Muscle layer of colon (tissue), 2 donors: ENCODE measurements at regions not wholly inside any gene's neighbourhood (a gene's known extent, or its start where the extent isn't known, plus 50 kb on each side); places are given as distances from the start of the nearest gene placed in this dataset.

Experiments used
- H3K27ac ChIP-seq: one replicate; pipeline ENCODE4 v1.7.0; 2013; ENCODE audit warnings: low read depth, mild to moderate bottlenecking, low read length, moderate library complexity
- H3K27me3 ChIP-seq, 2 donors: one replicate each; pipeline ENCODE4 v1.7.0; 2013; ENCODE audit warnings: low read length in 2 of 2, mild to moderate bottlenecking in 2 of 2; ENCODE audit not compliant: insufficient read depth in 2 of 2, control insufficient read depth in 1 of 2
- H3K36me3 ChIP-seq: one replicate; pipeline ENCODE4 v1.7.0; 2013; ENCODE audit warnings: mild to moderate bottlenecking, low read length; ENCODE audit not compliant: insufficient read depth
- H3K4me1 ChIP-seq: one replicate; pipeline ENCODE4 v1.7.0; 2013; ENCODE audit warnings: mild to moderate bottlenecking, low read length; ENCODE audit not compliant: insufficient read depth
- H3K4me3 ChIP-seq, 2 donors: one replicate each; pipeline ENCODE4 v1.7.0; 2013; ENCODE audit warnings: low read length in 2 of 2, low read depth in 1 of 2, mild to moderate bottlenecking in 1 of 2, moderate library complexity in 1 of 2
- H3K9ac ChIP-seq: one replicate; pipeline ENCODE4 v1.7.0; 2013; ENCODE audit warnings: low read length
- H3K9me3 ChIP-seq: one replicate; pipeline ENCODE4 v1.7.0; 2013; ENCODE audit warnings: mild to moderate bottlenecking, low read length
- donor health status: abdominal sarcoma.
- donor health status: Adenocarcinoma of cecum.

DNA sequence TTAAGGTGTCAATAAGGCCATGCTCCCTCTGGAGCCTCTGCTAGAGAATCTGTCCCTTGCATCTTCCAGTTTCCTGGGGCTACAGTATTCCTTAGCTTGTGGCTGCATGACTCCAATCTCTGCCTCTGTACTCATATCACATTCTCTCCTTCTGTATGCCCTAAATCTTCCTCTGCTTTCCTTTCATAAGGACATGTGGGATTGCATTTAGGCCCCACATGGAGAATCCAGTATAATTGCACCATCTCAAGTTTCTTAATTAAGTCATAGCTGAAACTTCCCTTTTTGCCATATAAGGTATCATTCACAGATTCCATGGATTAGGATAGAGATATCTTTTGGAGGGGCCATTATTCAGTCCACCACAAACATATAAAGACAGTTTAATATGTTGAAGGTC lies 409.8 kb upstream of the TMCO5A start:
- no peak overlapping the region for H3K4me3 ChIP-seq
- H3K36me3 ChIP-seq, result no peaks in the 10 kb centered on the region
- no peak overlapping the region for H3K27ac ChIP-seq
- no peaks in the 10 kb centered on the region for H3K4me1 ChIP-seq
- no peaks in the 10 kb centered on the region for H3K27me3 ChIP-seq
- H3K9ac ChIP-seq, result no peak overlapping the region
- H3K9me3 ChIP-seq, result no peaks in the 10 kb centered on the region

DNA sequence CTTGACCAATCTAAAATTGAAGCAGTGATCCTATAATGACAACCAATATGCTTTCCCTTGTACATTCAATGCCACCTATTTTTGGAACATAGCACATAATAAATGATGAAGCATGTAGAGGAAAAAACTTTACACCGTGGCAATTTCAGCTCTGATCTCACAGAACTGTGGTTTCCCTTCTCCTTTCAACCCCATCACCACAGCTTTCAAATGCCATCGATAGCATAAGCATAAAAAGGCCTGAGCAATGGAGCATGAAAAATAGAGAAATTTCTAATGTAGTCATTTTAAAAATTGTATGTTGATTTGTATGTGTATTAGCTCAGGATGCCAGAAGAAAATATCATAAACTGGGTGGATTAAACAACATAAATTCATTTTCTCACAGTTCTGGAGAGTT lies 406.0 kb upstream of the TMCO5A start:
- Histone ChIP-seq H3K4me3 (no peak overlapping the region), H3K36me3 (no peaks in the 10 kb centered on the region), H3K27me3 (no peaks in the 10 kb centered on the region), H3K4me1 (no peaks in the 10 kb centered on the region), H3K27ac (no peak overlapping the region), H3K9ac (no peak overlapping the region), H3K9me3 (no peaks in the 10 kb centered on the region)

DNA sequence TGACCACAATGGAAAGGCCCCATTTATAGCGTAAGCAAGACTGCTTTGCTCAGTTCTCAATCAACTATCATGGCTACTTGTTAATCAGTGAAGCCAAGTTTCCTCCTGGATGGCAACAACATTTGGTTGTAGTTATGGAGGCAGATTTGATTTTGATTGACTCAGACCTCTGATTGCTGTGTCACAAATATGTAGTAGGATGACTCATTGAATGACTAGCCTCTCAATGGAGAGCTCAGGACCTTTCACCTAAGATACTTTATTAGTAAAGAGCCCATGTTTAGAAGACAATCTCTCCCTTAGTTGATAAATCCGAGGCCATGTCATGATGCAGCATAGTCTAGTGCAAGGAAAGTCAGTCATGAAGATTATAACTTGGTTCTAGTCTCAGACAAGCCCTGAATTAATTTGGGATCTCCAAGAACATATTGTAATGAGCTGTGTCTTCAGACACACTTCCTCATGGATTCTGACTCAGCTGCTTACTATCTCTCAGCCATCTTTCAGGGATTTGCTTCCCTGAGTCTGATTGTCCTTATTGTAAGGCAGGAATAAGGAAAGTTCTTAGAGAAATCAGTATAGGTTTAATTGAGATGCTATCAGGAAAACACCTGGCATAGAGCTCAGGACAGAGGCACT lies 397.4 kb upstream of the TMCO5A start:
- Histone ChIP-seq H3K9me3 (no peaks in the 10 kb centered on the region), H3K4me3 (no peak overlapping the region), H3K27ac (no peak overlapping the region), H3K27me3 (no peaks in the 10 kb centered on the region), H3K9ac (no peak overlapping the region), H3K4me1 (no peaks in the 10 kb centered on the region), H3K36me3 (no peaks in the 10 kb centered on the region)

DNA sequence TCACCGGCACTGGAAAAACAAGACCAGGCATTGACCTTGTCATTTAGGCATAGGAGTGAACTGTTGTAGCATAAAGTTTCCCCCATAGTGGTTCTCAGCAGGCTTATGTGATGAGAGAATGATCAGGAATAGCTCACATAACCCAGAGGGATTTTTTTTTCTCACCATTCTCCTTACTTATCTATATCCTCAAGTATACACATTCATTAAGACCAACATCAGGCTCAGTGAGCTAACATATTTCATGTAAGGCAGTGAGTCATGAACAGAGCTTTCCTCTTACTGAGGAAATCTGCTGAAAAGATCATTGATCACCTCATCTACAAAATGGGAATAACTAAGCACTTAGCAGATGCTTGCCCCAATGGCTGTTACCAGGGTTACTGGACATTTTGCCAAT lies 396.6 kb upstream of the TMCO5A start:
- H3K9ac ChIP-seq, result no peak overlapping the region
- no peaks in the 10 kb centered on the region for H3K4me1 ChIP-seq
- no peaks in the 10 kb centered on the region for H3K9me3 ChIP-seq
- no peak overlapping the region for H3K4me3 ChIP-seq
- no peak overlapping the region for H3K27ac ChIP-seq
- H3K27me3 ChIP-seq, result no peaks in the 10 kb centered on the region
- no peaks in the 10 kb centered on the region for H3K36me3 ChIP-seq

DNA sequence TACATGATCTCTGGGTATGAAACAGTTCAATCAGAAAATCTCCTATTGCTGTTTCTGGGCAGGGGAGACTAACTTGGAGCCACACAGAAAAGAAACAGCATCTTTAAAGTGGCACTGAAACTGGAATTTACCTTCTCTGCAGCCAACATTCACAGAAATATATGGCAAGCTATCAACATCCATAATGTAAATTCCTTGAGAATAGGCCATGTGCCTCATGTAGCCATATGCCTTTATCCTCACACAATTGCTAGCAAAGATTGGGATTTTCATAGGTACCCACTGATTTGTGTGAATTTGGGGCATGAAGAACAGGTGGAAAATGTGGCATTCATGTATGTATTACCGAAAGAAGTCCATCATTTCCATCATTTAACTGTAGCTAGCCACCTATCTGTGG lies 386.3 kb upstream of the TMCO5A start:
- no peaks in the 10 kb centered on the region for H3K36me3 ChIP-seq
- no peaks in the 10 kb centered on the region for H3K9me3 ChIP-seq
- no peak overlapping the region for H3K4me3 ChIP-seq
- H3K9ac ChIP-seq, result no peak overlapping the region
- no peaks in the 10 kb centered on the region for H3K27me3 ChIP-seq
- H3K27ac ChIP-seq, result no peak overlapping the region
- H3K4me1 ChIP-seq, result no peaks in the 10 kb centered on the region

DNA sequence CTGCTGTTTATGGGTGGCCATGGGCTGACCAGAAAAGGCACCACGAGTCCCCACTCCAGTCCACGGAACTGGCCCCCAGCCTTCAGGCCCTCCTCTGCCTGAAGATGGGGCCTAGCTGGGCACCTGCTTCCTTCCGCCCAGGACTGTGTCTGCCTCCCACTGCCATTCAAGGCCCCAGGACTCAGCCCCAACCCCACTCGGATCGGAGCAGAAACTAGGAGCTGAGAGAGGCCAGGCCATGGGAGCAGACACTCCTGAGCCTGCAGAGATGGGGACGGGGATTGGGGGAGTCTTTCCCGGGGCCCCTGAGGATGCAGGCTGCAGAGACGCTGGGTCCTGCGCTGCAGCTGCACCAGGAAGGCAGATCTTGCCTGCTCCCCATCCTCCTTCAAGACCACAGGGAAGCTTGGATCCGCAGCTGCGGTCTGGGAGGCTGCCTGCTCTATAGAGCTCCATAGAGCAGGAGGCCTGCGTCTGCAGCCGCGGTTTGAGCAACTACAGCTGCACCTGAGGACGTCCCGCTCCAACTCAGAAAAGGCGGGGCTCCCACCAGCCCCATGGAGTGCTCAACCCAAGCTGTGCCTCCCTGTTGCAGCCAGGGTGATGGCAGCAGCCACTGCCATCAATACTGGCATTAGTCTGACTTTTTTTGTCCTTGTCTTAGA lies 383.9 kb upstream of the TMCO5A start:
- H3K27me3 ChIP-seq, result no peaks in the 10 kb centered on the region
- H3K4me1 ChIP-seq, result no peaks in the 10 kb centered on the region
- H3K27ac ChIP-seq, result no peak overlapping the region
- no peaks in the 10 kb centered on the region for H3K36me3 ChIP-seq
- H3K4me3 ChIP-seq, result no peak overlapping the region
- no peaks in the 10 kb centered on the region for H3K9me3 ChIP-seq
- H3K9ac ChIP-seq, result no peak overlapping the region

DNA sequence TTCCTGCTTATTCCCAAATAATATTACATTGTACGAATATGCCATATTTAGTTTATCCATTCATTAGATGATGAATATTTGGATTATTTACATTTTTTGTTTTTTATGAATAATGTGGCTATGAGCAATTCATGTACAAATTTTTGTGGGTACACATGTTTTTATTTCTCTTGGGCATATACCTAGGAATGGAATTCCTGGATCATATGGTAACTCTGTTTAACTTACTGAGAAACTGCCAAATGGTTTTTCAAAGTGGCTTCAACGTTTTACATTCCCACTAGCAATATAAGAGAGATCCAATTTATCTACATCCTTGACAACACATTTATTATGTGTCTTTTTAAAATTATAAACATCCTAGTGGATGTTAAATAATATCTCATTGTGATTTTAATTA lies 362.0 kb upstream of the TMCO5A start:
- no peaks in the 10 kb centered on the region for H3K27me3 ChIP-seq
- no peaks in the 10 kb centered on the region for H3K9me3 ChIP-seq
- no peak overlapping the region for H3K9ac ChIP-seq
- no peaks in the 10 kb centered on the region for H3K4me1 ChIP-seq
- no peak overlapping the region for H3K4me3 ChIP-seq
- H3K27ac ChIP-seq, result no peak overlapping the region
- H3K36me3 ChIP-seq, result no peaks in the 10 kb centered on the region

DNA sequence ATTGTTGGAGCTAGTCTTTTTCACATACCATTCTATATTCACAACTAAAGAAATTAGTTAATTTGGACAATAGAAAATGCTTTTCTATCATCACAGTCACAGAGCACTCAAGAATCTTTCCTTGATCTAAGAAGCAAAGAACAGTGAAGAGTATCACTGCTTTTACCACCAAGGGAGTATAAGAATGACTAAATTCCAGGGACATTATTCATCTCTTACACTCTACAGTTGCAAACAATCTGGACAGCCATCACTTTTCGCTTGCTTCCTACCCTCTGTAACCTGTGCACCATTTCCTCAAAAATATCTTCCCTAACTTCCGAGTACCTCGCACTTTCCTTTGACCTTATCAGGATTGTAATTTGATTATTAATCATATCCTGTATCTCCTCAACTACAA lies 359.5 kb upstream of the TMCO5A start:
- Histone ChIP-seq H3K27ac (no peak overlapping the region), H3K27me3 (no peaks in the 10 kb centered on the region), H3K9ac (no peak overlapping the region), H3K9me3 (no peaks in the 10 kb centered on the region), H3K36me3 (no peaks in the 10 kb centered on the region), H3K4me1 (no peaks in the 10 kb centered on the region), H3K4me3 (no peak overlapping the region)

DNA sequence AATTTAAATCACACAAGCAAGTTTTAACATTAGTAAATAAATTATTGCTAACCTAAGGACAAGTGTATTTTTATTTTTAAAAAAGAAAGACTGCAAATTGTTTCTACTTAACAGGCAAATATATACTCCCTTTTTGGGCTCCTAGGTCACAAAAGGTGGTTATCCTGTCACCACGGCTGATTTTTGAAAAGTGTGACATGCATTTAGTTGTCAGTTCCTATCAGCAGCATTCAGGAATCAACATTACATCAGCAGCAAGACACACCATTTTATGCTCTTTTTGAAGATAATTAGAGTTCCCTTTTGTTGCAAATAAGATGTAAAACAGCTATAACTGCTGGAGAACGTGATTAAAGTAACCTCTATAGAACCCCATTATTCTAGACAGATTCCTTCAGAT lies 357.5 kb upstream of the TMCO5A start:
- Histone ChIP-seq H3K27me3 (no peaks in the 10 kb centered on the region), H3K27ac (no peak overlapping the region), H3K9ac (no peak overlapping the region), H3K4me1 (no peaks in the 10 kb centered on the region), H3K4me3 (no peak overlapping the region), H3K36me3 (no peaks in the 10 kb centered on the region), H3K9me3 (no peaks in the 10 kb centered on the region)

DNA sequence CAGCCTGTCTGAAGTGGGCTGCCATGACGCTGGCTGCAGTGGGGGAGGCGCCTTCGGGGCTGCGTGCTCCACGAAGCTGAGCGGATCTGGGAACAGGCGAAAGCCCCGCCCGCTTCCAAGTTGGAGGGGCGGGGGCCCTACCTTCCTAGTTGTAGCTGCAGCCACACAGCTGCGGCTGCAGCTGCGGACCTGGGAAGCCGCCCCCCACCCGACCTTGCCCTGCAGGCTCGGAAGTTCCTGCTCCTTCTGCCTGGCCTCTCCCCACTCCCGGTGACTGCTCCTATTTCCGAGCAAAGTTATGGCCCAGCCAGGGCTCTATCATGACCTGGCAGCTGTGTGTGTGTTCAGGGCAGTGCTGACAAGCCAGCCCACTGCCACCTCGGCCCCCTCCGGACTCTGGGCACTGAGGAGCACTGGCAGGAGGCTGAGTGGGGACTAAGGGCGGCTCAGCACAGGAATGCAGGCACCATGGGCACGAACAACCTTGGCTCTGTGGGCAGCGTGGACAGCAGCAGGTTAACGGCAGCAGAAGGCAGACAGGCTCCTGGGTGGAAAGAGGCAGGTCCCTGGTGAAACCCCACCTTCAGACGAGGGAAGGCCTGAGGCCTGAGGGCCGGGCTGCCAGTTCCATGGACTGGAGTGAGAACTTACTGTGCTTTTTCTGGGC lies 352.4 kb upstream of the TMCO5A start:
- no peaks in the 10 kb centered on the region for H3K9me3 ChIP-seq
- no peak overlapping the region for H3K4me3 ChIP-seq
- H3K27ac ChIP-seq, result no peak overlapping the region

DNA sequence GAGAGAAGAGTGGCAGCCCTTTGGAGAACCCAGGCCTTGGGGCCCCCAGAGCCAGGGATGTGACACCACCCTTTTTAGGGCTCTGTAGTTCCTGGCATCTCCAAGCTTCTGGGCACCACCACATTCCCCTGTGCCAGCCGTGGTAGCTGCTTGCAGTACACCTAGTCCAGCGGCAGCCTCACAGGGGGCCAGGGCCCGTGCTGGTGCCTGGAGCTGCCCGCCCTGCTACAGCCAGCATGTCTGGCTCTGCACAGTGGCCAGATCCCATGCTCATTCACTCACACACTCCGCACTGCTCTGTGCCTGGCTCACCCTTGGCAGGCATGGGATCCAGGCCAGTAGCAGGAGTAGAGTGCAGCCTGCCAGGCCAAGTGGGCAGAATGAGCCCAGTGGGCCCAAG lies 351.6 kb upstream of the TMCO5A start:
- no peaks in the 10 kb centered on the region for H3K9me3 ChIP-seq
- H3K36me3 ChIP-seq, result no peaks in the 10 kb centered on the region

More for the DNA sequence above, 352.4 kb upstream of the TMCO5A start:
- H3K4me1 ChIP-seq, result no peaks in the 10 kb centered on the region
- no peak overlapping the region for H3K9ac ChIP-seq
- H3K36me3 ChIP-seq, result no peaks in the 10 kb centered on the region
- no peaks in the 10 kb centered on the region for H3K27me3 ChIP-seq

More for the DNA sequence above, 351.6 kb upstream of the TMCO5A start:
- H3K4me1 ChIP-seq, result no peaks in the 10 kb centered on the region
- no peaks in the 10 kb centered on the region for H3K27me3 ChIP-seq
- no peak overlapping the region for H3K27ac ChIP-seq
- H3K9ac ChIP-seq, result no peak overlapping the region
- no peak overlapping the region for H3K4me3 ChIP-seq
